ENCODE measurements at regions not wholly inside any gene's neighbourhood (a gene's known extent, or its start where the extent isn't known, plus 50 kb on each side); places are given as distances from the start of the nearest gene placed in this dataset.

- no peaks in the 10 kb centered on the region for H3K79me2 ChIP-seq (replicated peaks; ENCODE audit: insufficient read depth, low read length)
- no peak for TF ChIP-seq SMC3 (conservative IDR thresholded peaks at IDR 0.05; ENCODE audit: poor library complexity)
- TF ChIP-seq, protein P1, sequence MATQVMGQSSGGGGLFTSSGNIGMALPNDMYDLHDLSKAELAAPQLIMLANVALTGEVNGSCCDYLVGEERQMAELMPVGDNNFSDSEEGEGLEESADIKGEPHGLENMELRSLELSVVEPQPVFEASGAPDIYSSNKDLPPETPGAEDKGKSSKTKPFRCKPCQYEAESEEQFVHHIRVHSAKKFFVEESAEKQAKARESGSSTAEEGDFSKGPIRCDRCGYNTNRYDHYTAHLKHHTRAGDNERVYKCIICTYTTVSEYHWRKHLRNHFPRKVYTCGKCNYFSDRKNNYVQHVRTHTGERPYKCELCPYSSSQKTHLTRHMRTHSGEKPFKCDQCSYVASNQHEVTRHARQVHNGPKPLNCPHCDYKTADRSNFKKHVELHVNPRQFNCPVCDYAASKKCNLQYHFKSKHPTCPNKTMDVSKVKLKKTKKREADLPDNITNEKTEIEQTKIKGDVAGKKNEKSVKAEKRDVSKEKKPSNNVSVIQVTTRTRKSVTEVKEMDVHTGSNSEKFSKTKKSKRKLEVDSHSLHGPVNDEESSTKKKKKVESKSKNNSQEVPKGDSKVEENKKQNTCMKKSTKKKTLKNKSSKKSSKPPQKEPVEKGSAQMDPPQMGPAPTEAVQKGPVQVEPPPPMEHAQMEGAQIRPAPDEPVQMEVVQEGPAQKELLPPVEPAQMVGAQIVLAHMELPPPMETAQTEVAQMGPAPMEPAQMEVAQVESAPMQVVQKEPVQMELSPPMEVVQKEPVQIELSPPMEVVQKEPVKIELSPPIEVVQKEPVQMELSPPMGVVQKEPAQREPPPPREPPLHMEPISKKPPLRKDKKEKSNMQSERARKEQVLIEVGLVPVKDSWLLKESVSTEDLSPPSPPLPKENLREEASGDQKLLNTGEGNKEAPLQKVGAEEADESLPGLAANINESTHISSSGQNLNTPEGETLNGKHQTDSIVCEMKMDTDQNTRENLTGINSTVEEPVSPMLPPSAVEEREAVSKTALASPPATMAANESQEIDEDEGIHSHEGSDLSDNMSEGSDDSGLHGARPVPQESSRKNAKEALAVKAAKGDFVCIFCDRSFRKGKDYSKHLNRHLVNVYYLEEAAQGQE (IDR thresholded peaks at IDR 0.05; ENCODE audit: borderline replicate concordance), result no peak
- no peak for TF ChIP-seq MXI1 (conservative IDR thresholded peaks at IDR 0.05; ENCODE audit: poor library complexity, severe bottlenecking)
- TF ChIP-seq, protein P2, sequence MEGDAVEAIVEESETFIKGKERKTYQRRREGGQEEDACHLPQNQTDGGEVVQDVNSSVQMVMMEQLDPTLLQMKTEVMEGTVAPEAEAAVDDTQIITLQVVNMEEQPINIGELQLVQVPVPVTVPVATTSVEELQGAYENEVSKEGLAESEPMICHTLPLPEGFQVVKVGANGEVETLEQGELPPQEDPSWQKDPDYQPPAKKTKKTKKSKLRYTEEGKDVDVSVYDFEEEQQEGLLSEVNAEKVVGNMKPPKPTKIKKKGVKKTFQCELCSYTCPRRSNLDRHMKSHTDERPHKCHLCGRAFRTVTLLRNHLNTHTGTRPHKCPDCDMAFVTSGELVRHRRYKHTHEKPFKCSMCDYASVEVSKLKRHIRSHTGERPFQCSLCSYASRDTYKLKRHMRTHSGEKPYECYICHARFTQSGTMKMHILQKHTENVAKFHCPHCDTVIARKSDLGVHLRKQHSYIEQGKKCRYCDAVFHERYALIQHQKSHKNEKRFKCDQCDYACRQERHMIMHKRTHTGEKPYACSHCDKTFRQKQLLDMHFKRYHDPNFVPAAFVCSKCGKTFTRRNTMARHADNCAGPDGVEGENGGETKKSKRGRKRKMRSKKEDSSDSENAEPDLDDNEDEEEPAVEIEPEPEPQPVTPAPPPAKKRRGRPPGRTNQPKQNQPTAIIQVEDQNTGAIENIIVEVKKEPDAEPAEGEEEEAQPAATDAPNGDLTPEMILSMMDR (IDR thresholded peaks at IDR 0.05; ENCODE audit: poor library complexity, severe bottlenecking), result no peak
- TF ChIP-seq RAD21 (conservative IDR thresholded peaks at IDR 0.05), result no peak
- TF ChIP-seq POLR2AphosphoS5 (IDR thresholded peaks at IDR 0.05), result no peak
- TF ChIP-seq TAF1 (IDR thresholded peaks at IDR 0.05; ENCODE audit: low read depth), result no peak
- no peak for TF ChIP-seq EP300 (conservative IDR thresholded peaks at IDR 0.05; ENCODE audit: poor library complexity, severe bottlenecking)
- no peak for TF ChIP-seq EZH2 (IDR thresholded peaks at IDR 0.05; ENCODE audit: borderline replicate concordance, insufficient read depth, low read length, poor library complexity, severe bottlenecking)
- H3K9ac ChIP-seq (ENCODE audit: low read length), result no peak overlapping the region
- H3K36me3 ChIP-seq (ENCODE audit: insufficient read depth, low read length), result no peaks in the 10 kb centered on the region
- no peaks in the 10 kb centered on the region for H3K9me3 ChIP-seq (ENCODE audit: low read length)
- no peak overlapping the region for H3K4me2 ChIP-seq (ENCODE audit: low read length)
- no peaks in the 10 kb centered on the region for H4K20me1 ChIP-seq (ENCODE audit: insufficient read depth)
- no peaks in the 10 kb centered on the region for H3K27me3 ChIP-seq (ENCODE audit: insufficient read depth, low read depth, low read length)
- no peak overlapping the region for H3K27ac ChIP-seq (ENCODE audit: low read length)
- no peak overlapping the region for H3K4me3 ChIP-seq (ENCODE audit: low read length)
- H3K9me2 ChIP-seq (ENCODE audit: insufficient read depth, low read length), result no peaks in the 10 kb centered on the region
- no peak overlapping the region for H2AFZ ChIP-seq (ENCODE audit: low read depth, low read length)
- no peaks in the 10 kb centered on the region for H3F3A ChIP-seq (ENCODE audit: insufficient read depth, low read length, poor library complexity, severe bottlenecking)
Observed at GRCh38 chr2:62326735-62327134, 130.8 kb downstream of the B3GNT2 start.

- H3K4me3 ChIP-seq (ENCODE audit: low read length), result no peak overlapping the region
- H3K79me2 ChIP-seq (replicated peaks; ENCODE audit: insufficient read depth, low read length), result no peaks in the 10 kb centered on the region
- no peaks in the 10 kb centered on the region for H3F3A ChIP-seq (ENCODE audit: insufficient read depth, low read length, poor library complexity, severe bottlenecking)
- no peak overlapping the region for H3K9ac ChIP-seq (ENCODE audit: low read length)
- no peak overlapping the region for H3K4me2 ChIP-seq (ENCODE audit: low read length)
- H3K27ac ChIP-seq (ENCODE audit: low read length), result no peak overlapping the region
- no peak overlapping the region for H2AFZ ChIP-seq (ENCODE audit: low read depth, low read length)
- H3K36me3 ChIP-seq (ENCODE audit: insufficient read depth, low read length), result no peaks in the 10 kb centered on the region
- no peak for TF ChIP-seq RAD21 (conservative IDR thresholded peaks at IDR 0.05)
- no peak for TF ChIP-seq POLR2AphosphoS5 (IDR thresholded peaks at IDR 0.05)
- TF ChIP-seq SMC3 (conservative IDR thresholded peaks at IDR 0.05; ENCODE audit: poor library complexity), result no peak
- TF ChIP-seq, protein P1 (IDR thresholded peaks at IDR 0.05; ENCODE audit: borderline replicate concordance), result no peak
- TF ChIP-seq EP300 (conservative IDR thresholded peaks at IDR 0.05; ENCODE audit: poor library complexity, severe bottlenecking), result no peak
- TF ChIP-seq EZH2 (IDR thresholded peaks at IDR 0.05; ENCODE audit: borderline replicate concordance, insufficient read depth, low read length, poor library complexity, severe bottlenecking), result no peak
- TF ChIP-seq, protein P2 (IDR thresholded peaks at IDR 0.05; ENCODE audit: poor library complexity, severe bottlenecking), result no peak
- no peak for TF ChIP-seq TAF1 (IDR thresholded peaks at IDR 0.05; ENCODE audit: low read depth)
- no peaks in the 10 kb centered on the region for H4K20me1 ChIP-seq (ENCODE audit: insufficient read depth)
- no peaks in the 10 kb centered on the region for H3K9me3 ChIP-seq (ENCODE audit: low read length)
- no peaks in the 10 kb centered on the region for H3K27me3 ChIP-seq (ENCODE audit: insufficient read depth, low read depth, low read length)
- no peaks in the 10 kb centered on the region for H3K9me2 ChIP-seq (ENCODE audit: insufficient read depth, low read length)
Observed at GRCh38 chr2:62325398-62325797, 129.5 kb downstream of the B3GNT2 start.
